DND-41 (cell line): ENCODE measurements at regions not wholly inside any gene's neighbourhood (a gene's known extent, or its start where the extent isn't known, plus 50 kb on each side); places are given as distances from the start of the nearest gene placed in this dataset.

Experiments
- EZH2 ChIP-seq: IDR thresholded peaks from 3 replicates; pipeline ENCODE4 v1.6.1; 2012; ENCODE audit warnings: borderline replicate concordance, low read depth, mild to moderate bottlenecking, moderate library complexity, low read length, inconsistent platforms; ENCODE audit not compliant: severe bottlenecking
- TF ChIP-seq, protein P1 (sequence below): IDR thresholded peaks from 2 replicates; pipeline ENCODE4 v1.5.1; 2012; ENCODE audit warnings: borderline replicate concordance, low read length, moderate library complexity, mild to moderate bottlenecking; ENCODE audit not compliant: poor library complexity, severe bottlenecking; ENCODE audit errors: extremely low read depth

GRCh38 chr9:75490326-75490725, 400.1 kb upstream of the PCSK5 start:
- TF ChIP-seq, protein P1, sequence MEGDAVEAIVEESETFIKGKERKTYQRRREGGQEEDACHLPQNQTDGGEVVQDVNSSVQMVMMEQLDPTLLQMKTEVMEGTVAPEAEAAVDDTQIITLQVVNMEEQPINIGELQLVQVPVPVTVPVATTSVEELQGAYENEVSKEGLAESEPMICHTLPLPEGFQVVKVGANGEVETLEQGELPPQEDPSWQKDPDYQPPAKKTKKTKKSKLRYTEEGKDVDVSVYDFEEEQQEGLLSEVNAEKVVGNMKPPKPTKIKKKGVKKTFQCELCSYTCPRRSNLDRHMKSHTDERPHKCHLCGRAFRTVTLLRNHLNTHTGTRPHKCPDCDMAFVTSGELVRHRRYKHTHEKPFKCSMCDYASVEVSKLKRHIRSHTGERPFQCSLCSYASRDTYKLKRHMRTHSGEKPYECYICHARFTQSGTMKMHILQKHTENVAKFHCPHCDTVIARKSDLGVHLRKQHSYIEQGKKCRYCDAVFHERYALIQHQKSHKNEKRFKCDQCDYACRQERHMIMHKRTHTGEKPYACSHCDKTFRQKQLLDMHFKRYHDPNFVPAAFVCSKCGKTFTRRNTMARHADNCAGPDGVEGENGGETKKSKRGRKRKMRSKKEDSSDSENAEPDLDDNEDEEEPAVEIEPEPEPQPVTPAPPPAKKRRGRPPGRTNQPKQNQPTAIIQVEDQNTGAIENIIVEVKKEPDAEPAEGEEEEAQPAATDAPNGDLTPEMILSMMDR: no peak
- no peak for TF ChIP-seq EZH2
